ENCODE measurements at regions not wholly inside any gene's neighbourhood (a gene's known extent, or its start where the extent isn't known, plus 50 kb on each side); places are given as distances from the start of the nearest gene placed in this dataset.

- no peak for TF ChIP-seq EZH2 (IDR thresholded peaks at IDR 0.05; ENCODE audit: low read length, missing control alignments)
- no peak for TF ChIP-seq CTCF (conservative IDR thresholded peaks at IDR 0.05 in 1 of 2, IDR thresholded peaks at IDR 0.05 in 1 of 2; ENCODE audit: low read depth in 1 of 2, low read length in 2 of 2)
Measured at GRCh38 chr19:30882411-30883005, 466.7 kb downstream of the TSHZ3 start.

All from fibroblast of lung (primary cell).